GM18498 (cell line): ENCODE measurements at regions not wholly inside any gene's neighbourhood (a gene's known extent, or its start where the extent isn't known, plus 50 kb on each side); places are given as distances from the start of the nearest gene placed in this dataset.

ENCODE experiments used
- ATAC-seq: cut with Tn5 transposase; IDR thresholded peaks from one replicate; pipeline ENCODE4 v1.9.1; 2021; ENCODE audit warnings: mild to moderate bottlenecking, moderate library complexity; ENCODE audit not compliant: unreplicated experiment

GRCh38 chr15:91471468-91471867 is 371.4 kb downstream of the SV2B start:
- ATAC-seq: no peak

- ATAC-seq: no peak
Measured at GRCh38 chr15:91472316-91472756, 372.3 kb downstream of the SV2B start.

GRCh38 chr15:91473894-91474545 is 374.0 kb downstream of the SV2B start:
- no peak for ATAC-seq

GRCh38 chr15:91476861-91477260 is 376.6 kb upstream of the SLCO3A1 start:
- ATAC-seq: no peak

- no peak for ATAC-seq
Measured at GRCh38 chr15:91478717-91479191, 374.8 kb upstream of the SLCO3A1 start.

- ATAC-seq: no peak
Measured at GRCh38 chr15:91480426-91480825, 373.1 kb upstream of the SLCO3A1 start.

GRCh38 chr15:91482799-91483198 is 370.7 kb upstream of the SLCO3A1 start:
- ATAC-seq: no peak

GRCh38 chr15:91484141-91484540 is 369.4 kb upstream of the SLCO3A1 start:
- no peak for ATAC-seq

GRCh38 chr15:91488452-91488851 is 365.1 kb upstream of the SLCO3A1 start:
- ATAC-seq: no peak

- no peak for ATAC-seq
Measured at GRCh38 chr15:91490211-91490610, 363.3 kb upstream of the SLCO3A1 start.

GRCh38 chr15:91491101-91491950 is 362.2 kb upstream of the SLCO3A1 start:
- no peak for ATAC-seq

GRCh38 chr15:91496754-91497691 is 356.5 kb upstream of the SLCO3A1 start:
- no peak for ATAC-seq

GRCh38 chr15:91498046-91498748 is 355.3 kb upstream of the SLCO3A1 start:
- ATAC-seq: no peak

- ATAC-seq: no peak
Measured at GRCh38 chr15:91498749-91499062, 354.8 kb upstream of the SLCO3A1 start.

GRCh38 chr15:91499774-91500383 is 353.6 kb upstream of the SLCO3A1 start:
- ATAC-seq: no peak

GRCh38 chr15:91508633-91509032 is 344.9 kb upstream of the SLCO3A1 start:
- ATAC-seq: no peak

GRCh38 chr15:91514147-91514546 is 339.4 kb upstream of the SLCO3A1 start:
- ATAC-seq: no peak

GRCh38 chr15:91515188-91515754 is 338.2 kb upstream of the SLCO3A1 start:
- no peak for ATAC-seq

- no peak for ATAC-seq
Measured at GRCh38 chr15:91516866-91517265, 336.6 kb upstream of the SLCO3A1 start.
